ENCODE measurements at regions not wholly inside any gene's neighbourhood (a gene's known extent, or its start where the extent isn't known, plus 50 kb on each side); places are given as distances from the start of the nearest gene placed in this dataset.

- TF ChIP-seq POLR2A (IDR thresholded peaks at IDR 0.05; ENCODE audit: low read depth, low read length) (no peak), TAF1 (IDR thresholded peaks at IDR 0.05; ENCODE audit: low read depth, low read length) (no peak), POU2F2 (IDR thresholded peaks at IDR 0.05; ENCODE audit: low read depth, low read length) (no peak)
Observed at GRCh38 chr20:52688345-52688744, 283.8 kb upstream of the TSHZ2 start.
